AG04450 (cell line): ENCODE measurements at regions not wholly inside any gene's neighbourhood (a gene's known extent, or its start where the extent isn't known, plus 50 kb on each side); places are given as distances from the start of the nearest gene placed in this dataset.
A peak's percentile ranks its signal among the peaks of the same experiment; 100 is the strongest.

Experiments
- CTCF ChIA-PET: fragments of 300-600, 350-600 bp; formaldehyde crosslinking; extraction: SDS; loops from one replicate; lab custom pipeline; 2022; ENCODE audit warnings: antibody characterized with exemption, inconsistent platforms; lab: Charles Lee
- POLR2A ChIA-PET: fragments of 350-600 bp; formaldehyde crosslinking; extraction: SDS; loops from one replicate; lab custom pipeline; 2021; ENCODE audit warnings: antibody characterized with exemption, inconsistent platforms; lab: Yijun Ruan, JAX
- DNase-seq: peaks from one replicate; pipeline ENCODE4 v3.0.0-alpha.2; 2011; ENCODE audit warnings: low read depth, low spot score
- H3K27ac ChIP-seq: one replicate; pipeline ENCODE4 v1.5.1; 2012; ENCODE audit warnings: low read depth, low read length, control low read depth
- H3K27me3 ChIP-seq: one replicate; pipeline ENCODE4 v1.6.0; 2012; ENCODE audit warnings: low read length; ENCODE audit not compliant: control insufficient read depth, insufficient read depth
- H3K4me3 ChIP-seq: 2 replicates; pipeline ENCODE4 v1.5.1; 2011; ENCODE audit warnings: mild to moderate bottlenecking, low read depth, low read length, control low read depth
- H3K9me3 ChIP-seq: 2 replicates; pipeline ENCODE4 v1.5.1; 2012; ENCODE audit warnings: low read length; ENCODE audit not compliant: control insufficient read depth, insufficient read depth
- CTCF ChIP-seq: IDR thresholded peaks from 2 replicates; pipeline ENCODE4 v1.5.1; 2011; ENCODE audit warnings: low read depth, low read length, control low read depth, inconsistent platforms

GRCh38 chr4:125749354-125749753, 434.6 kb downstream of the FAT4 start:
- no peak for DNase-seq
- no peak for TF ChIP-seq CTCF

GRCh38 chr4:125750399-125750798, 435.6 kb downstream of the FAT4 start:
- ChIA-PET CTCF (interaction anchor here (1.6 kb wide), 1 partner anchor 433 kb away, joined by 7 read pairs; no protein-coding TSS in a partner anchor), POLR2A (no interaction called here)
- no peak for TF ChIP-seq CTCF
- no peak overlapping the region for H3K27ac ChIP-seq
- H3K9me3 ChIP-seq: no peaks in the 10 kb centered on the region
- H3K4me3 ChIP-seq: no peak overlapping the region
- DNase-seq: no peak
- no peaks in the 10 kb centered on the region for H3K27me3 ChIP-seq

More at GRCh38 chr4:125749354-125749753, 434.6 kb downstream of the FAT4 start:
- Histone ChIP-seq H3K27me3 (no peaks in the 10 kb centered on the region), H3K4me3 (no peak overlapping the region), H3K27ac (no peak overlapping the region), H3K9me3 (peaks cover 9% of the 10 kb centered on the region)
- ChIA-PET CTCF (interaction anchor here (0.6 kb wide), 1 partner anchor 127 kb away, joined by 5 read pairs; no protein-coding TSS in a partner anchor), POLR2A (no interaction called here)

- no peaks in the 10 kb centered on the region for H3K27me3 ChIP-seq
- ChIA-PET POLR2A (no interaction called here), CTCF (interaction anchor here (0.6 to 1.6 kb wide), 8 partner anchors 11 to 439 kb away, joined by 3 to 14 read pairs (median 5); partner anchors contain the start of gene FAT4)
- peak; percentile 43 for TF ChIP-seq CTCF
- no peak overlapping the region for H3K4me3 ChIP-seq
- H3K9me3 ChIP-seq: no peaks in the 10 kb centered on the region
- no peak for DNase-seq
- H3K27ac ChIP-seq: no peak overlapping the region
Observed at GRCh38 chr4:125750828-125751466, 436.2 kb downstream of the FAT4 start.

- TF ChIP-seq CTCF: no peak
- Histone ChIP-seq H3K4me3 (no peak overlapping the region), H3K27ac (no peak overlapping the region), H3K9me3 (no peaks in the 10 kb centered on the region), H3K27me3 (no peaks in the 10 kb centered on the region)
- ChIA-PET POLR2A (no interaction called here), CTCF (no interaction called here)
- no peak for DNase-seq
Observed at GRCh38 chr4:125758438-125758837, 443.7 kb downstream of the FAT4 start.

GRCh38 chr4:125760201-125760819, 445.6 kb downstream of the FAT4 start:
- no peak for DNase-seq
- Histone ChIP-seq H3K27me3 (no peaks in the 10 kb centered on the region), H3K9me3 (no peaks in the 10 kb centered on the region), H3K27ac (no peak overlapping the region), H3K4me3 (no peak overlapping the region)
- TF ChIP-seq CTCF: no peak
- ChIA-PET CTCF (no interaction called here), POLR2A (interaction anchor here (0.5 kb wide), 1 partner anchor 445 kb away, joined by 3 read pairs; the partner anchor contains the start of gene FAT4)
